NCI-H2196 treated with DMSO at 0.1 percent for 48 hours (cell line): ENCODE measurements at regions not wholly inside any gene's neighbourhood (a gene's known extent, or its start where the extent isn't known, plus 50 kb on each side); places are given as distances from the start of the nearest gene placed in this dataset.

Experiments used
- DNase-seq: peaks from one replicate; lab custom pipeline; 2025; ENCODE audit not compliant: unreplicated experiment; lab: John Stamatoyannopoulos, UW

DNA sequence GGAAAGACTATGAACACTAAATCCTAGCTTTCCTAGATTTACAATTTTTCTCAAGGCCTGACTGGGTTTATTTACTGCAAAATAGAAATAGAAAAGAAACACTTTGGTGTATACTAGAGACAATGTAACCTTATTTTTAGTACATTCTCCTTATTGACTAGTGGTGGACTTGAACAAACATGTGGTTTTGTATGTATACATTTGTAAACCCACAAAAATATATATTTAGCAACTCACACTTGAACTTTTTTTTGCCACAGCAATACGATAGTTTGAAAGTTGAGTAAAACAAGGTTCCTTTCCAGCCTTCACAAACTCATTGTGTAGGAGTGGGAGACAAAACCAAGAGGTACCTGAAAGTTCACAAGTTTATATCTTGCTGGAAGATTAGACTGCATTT, 1633.4 kb upstream of the LRRTM1 start:
- DNase-seq: no peak

DNA sequence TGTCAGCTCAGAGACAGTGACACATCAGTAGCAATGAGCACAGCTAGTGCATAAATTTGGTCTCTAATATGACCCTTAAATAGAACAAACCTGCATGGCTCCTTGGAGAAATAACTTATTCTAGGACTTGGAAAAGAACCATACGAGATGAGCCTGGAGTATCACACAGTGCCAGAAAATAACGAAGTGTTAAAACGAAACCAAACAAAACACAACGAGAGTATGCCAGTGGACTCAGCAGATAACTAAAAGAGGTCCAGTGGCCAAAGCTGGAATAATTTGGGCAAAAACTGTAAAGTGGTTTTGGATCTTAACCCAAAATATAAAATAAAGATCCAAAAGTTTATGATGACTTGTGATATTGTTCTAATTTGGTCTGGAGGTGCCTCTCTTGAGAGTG, 1599.0 kb upstream of the LRRTM1 start:
- DNase-seq: no peak

DNA sequence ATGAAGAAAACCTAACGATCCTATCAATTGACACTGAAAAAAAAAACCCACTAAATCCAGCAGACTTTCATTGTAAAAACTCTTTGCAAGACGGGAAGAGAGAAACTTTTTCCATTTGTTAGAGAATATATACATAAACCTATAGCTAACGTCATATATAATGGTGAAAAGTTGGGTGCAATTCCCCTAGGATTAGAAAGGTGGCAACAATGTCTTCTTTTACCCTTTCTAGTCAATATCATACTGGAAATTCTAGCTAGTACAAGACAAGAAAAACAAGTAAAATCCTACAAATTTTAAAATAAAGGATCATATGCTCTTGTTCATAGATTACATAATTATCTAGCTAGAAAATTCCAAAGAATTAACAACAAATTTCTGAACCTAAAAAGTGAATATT, 1596.5 kb upstream of the LRRTM1 start:
- DNase-seq: no peak

DNA sequence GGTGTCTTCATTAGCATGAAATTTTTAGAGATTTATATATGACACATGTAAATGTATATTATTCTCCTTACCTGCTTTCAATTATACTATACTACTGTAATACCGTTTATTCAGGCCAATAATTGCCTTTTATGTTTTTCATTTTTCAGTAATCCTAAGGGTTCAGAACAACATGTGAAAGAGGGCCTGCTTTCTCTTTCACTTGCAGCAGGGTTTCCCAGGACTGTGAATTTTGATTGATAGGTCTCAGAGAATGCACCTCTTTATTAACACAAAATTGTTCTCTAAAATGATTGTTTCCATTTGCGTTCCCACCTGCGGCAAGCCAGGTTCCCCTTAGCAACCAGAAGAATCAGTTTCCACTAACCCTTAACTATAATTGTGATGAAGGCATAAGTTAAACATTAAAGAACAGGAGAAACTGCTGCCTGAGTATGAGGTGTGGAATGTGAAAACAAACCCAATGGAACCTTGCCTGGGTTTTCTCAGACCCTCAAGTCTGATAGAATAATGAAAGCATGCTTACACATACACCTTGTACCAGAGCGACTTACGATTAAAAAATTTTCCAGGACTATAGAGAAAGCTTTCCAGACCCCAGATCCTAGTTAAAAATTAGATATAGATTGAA, 1591.2 kb upstream of the LRRTM1 start:
- DNase-seq: no peak

DNA sequence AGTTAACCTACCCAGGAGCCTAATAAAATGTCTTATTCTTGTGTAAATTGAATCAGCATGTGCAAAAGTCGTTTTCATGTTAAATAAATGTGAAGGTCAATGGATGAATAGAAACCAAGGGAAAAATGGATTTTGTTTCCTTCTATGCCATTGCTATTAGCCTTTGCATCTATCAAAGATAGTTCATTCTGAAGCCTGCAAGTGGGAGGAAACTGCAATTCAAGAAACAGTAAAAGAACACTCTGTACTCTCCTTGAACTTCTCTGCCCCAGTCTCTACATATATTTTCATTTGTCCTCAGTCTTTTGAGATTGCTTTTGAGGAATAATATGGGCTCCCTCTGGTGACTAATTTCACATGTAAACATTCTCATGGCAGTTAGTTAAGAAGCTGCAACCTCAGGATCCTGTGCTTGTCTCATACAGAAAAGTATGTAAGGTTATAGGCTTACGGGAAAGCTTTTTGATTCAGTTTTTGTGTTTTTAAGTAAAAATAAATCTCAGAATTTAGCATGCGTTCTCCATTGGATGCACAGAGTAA, 1590.0 kb upstream of the LRRTM1 start:
- DNase-seq: no peak

DNA sequence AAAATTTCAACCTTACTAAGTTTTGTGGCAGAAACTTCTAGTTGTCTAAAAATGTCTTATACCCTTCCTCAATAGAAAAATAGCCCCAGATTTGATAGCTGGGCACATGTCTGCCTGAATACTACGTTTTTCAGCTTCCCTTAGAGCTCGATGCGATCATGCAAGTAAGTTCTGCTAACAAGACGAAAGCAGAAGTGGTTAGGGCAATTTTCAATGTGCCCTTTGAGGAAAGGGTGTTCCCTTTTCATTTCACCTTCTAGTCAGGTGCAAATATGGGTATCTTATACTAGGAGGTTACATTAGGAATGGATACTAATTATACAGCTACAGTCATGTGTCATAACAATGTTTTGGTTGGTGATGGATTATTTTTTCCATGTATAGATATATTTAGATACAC, 1572.1 kb upstream of the LRRTM1 start:
- DNase-seq: no peak

DNA sequence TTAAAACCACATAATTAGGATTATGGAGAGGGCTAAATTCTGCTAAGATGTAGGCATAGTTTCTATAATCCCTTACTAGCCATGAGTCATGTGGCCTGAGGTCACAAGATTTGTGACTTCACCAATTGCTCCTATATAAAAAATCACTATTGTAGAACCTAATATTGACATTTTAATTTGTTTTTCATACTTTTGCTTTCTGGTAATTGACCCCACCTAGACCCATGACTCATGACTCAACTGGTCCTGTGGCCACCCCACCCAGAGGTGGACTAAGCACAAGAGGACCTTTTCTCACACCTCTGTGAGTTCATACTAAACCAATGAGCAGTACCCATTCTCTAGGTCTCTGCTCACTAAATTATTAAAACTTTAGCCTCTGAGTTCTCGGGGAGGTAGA, 1567.5 kb upstream of the LRRTM1 start:
- no peak for DNase-seq

DNA sequence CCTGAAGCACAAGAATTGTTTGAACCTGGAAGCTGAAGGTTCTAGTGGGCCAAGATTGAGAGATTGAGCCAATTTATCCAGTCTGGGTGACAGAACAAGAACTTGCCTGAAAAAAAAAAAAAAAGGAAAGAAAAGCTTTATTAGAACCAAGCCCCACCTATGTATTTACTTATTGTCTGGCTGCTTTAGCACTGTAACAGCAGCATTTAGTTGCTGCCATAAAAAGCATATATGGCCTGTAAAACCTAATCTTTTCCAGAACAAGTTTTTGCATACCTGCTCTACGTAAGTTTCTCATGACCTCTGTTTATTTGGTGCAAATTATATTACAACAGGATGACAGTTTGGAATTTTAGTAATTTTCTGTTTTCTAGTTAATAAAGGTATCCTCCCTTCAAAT, 1565.6 kb upstream of the LRRTM1 start:
- DNase-seq: no peak

DNA sequence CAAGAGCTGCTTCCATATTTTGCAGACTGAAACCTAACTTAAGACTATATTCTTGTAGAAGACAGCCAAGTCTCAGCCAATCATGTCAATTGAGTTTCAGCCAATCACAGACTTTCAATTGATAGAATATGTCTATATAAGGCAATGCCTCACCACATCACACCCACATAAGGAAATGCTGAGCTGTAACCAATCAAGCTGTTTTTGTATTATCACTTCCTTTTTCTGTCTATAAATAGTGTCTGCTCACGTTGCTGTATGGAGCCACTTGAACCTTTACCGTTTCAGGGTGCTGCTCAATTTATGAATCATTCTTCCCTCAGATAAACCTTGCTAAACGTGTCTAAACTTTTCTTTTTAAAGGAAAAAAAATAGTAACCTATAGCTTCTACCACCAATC, 1554.4 kb upstream of the LRRTM1 start:
- DNase-seq: no peak

DNA sequence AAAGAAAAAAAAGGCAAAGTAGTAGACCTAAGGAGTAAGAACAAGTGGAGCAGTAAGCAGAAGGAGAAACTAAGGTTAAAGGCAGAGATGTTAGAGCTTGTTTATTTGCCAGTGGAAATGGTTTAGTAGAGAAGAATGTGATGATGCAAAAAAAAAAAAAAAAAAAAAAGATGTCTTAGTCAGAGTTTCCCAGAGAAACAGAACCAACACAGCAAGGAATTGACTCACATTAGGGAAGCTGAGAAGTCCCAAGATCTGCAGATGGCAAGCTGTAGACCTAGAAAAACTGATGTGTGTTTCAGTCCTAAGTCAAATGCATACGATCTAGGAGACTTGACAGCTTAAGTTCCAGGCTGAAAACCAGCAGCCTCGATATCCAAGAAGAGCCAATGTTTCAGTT, 1548.8 kb upstream of the LRRTM1 start:
- DNase-seq: no peak

DNA sequence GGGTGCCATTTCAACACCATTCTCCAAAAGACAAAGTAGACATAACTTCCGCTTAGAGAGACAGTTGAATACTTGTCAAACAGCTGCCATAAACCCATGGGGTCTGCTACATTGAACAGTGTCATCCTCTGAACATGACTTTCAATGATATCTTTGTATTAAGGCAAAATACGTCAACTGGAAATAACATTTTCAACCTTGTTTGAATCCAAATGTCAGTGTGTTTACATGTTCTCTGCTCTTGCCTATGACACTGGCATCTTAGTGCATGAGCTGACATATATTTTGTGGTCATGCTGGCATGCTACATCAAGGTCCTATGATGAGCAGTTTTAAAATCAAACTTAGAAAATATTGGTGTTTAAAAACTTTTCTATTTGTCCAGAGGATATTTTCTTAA, 1548.1 kb upstream of the LRRTM1 start:
- DNase-seq: no peak

DNA sequence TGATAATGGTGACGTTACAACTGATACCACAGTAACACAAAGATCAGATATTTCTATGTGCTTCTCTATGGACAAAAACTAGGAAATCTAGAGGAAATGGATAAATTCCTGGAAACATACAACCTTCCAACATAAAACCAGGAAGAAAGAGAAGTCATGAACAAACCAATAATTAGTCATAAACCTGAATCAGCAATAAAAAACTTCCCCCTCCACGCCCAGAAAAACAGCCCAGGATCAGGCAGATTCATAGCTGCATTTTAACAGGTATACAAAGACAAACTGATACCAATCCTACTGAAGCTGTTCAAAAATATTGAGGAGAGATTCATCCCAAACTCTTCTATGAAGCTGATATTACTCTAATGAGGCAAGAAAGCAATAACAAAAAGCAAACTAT, 1535.2 kb upstream of the LRRTM1 start:
- DNase-seq: no peak

DNA sequence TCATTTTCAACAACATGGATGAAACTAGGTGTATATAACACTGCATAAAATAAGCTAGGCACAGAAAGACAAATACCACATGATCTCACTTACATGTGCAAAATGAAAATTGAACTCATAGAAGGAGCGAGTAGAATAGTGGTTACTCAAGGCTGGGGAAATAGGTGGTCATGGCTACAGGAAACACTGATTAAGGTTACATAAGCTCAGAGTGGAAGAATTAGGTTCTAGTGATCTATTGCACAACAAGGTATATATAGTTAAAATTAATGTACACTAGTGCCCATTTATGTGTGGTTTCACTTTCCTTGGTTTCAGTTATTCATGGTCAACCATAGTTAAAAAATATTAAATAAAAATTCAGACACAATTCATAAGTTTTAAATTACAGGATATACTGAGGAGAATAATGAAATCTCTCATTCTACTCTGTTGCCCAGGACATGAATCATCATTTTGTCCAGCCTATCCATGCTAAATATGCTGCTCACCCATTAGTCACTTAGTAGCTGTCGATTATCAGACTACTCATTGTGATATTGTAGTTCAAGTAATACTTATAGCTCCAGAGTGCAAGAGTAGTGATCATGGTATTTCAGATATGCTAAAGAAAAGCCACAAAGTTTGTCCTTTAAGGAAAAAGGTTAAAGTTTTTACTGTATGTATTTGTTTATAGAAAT, 1530.9 kb upstream of the LRRTM1 start:
- no peak for DNase-seq

DNA sequence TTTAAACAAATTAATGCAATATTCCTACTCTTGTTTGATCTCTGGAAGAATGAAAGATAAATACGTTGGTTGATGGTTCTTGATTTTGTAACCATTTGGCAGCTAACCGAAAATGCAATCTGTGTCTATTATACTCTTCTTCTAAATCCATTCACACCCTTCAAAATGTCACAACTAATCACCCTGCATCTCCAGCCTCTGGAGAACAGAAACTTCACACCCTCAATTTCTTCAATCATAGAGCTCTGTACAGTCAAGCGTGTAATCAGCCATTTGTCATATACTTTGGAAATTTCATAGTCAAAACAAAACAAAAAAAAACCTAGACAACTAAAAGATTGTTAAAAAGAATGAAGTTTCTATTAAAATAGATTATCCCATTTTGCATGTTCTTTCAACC, 1482.3 kb upstream of the LRRTM1 start:
- no peak for DNase-seq

DNA sequence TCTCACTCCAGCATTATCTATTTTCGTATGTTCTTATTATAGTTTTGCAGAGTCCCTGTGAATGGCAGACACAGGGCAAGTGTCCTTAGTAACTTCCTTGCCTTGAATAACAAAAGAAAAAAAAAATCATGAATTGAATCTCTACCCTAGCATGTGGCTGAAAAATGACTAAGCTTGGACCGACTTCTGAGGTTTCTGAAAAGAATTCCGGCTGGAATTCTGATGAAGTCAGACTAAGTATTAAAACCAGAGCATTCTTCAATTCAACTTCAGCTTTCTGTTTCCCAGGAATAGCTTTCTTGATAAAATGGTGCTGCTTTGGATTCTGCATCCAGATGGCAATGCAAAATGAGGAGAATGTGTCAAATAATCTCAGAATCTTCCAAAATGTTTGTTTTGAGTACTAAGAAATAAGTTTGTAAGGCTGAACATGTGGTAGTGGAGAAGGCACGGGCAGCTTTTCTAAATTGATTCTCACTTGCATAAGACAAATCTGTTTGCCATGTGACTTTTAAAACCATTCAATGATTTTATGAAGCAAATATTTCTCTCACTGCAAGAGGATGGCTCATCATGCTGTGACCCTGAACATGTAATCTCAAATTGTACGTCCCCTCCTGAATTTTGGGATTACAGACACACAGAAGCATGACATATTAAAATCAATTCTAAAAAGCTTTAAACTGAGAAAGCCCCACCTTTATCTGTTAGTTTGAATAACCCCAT, 1462.8 kb upstream of the LRRTM1 start:
- no peak for DNase-seq

DNA sequence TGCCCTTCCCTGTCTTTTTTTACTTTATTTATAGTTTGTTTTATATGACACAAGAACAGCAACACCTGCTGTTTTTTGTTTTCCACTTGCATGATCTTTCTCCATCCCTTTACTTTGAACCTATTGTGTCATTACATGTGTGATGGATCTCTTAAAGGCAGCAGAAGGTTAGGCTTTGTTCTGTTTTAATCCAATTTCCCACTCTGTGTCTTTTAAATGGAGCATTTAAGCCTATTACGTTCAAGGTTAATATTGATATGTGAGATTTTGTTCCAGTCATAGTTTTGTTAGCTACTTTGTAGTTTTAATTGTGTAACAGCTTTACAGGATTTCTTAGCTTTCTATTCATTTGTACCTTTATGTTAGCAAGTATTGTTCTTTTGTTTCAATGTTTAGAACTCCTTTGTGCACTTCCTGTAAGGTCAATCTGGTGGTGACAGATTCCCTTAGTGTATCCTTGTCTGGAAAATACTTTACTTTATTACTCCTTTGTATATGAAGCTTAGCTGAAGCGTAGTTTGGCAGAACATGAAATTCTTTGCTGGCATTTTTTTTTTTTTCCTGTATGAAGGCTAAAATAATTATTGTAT, 1443.0 kb upstream of the LRRTM1 start:
- no peak for DNase-seq

DNA sequence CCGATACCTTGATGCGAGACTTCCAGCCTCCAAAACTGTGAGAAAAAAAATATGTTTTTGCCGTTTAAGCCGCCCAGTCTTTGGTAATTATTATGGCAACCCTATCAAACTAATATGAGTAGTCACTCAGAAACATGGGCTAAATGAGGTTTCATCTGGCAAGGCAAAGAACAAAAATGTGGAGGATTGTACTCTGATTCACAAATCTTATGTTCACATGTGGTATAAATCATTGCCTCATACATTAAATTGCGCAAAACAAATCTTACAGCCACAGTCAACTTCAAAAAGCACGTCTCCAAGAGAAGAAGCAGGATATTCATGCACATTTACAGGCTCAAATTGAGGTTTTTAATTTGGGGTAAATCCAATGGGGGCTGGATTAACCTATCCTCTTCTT, 1435.4 kb upstream of the LRRTM1 start:
- DNase-seq: no peak

DNA sequence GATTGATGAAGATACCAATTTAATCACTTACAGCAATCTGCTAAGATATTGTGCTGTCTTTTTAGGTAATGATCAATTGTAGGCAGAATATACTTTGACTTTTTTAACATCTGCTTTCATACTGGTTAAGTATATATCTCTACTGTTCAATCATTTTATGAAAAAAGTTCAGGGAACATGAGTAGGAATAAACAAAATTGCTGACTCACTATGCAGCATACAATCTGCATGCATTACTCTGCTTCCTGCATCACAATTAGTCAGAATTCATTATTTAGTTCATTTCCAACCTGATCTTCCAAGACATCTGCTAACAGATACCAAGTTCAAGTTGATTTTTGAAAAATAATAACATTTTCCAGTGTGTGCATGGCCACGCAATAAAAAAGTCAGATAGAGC, 1430.4 kb upstream of the LRRTM1 start:
- no peak for DNase-seq

DNA sequence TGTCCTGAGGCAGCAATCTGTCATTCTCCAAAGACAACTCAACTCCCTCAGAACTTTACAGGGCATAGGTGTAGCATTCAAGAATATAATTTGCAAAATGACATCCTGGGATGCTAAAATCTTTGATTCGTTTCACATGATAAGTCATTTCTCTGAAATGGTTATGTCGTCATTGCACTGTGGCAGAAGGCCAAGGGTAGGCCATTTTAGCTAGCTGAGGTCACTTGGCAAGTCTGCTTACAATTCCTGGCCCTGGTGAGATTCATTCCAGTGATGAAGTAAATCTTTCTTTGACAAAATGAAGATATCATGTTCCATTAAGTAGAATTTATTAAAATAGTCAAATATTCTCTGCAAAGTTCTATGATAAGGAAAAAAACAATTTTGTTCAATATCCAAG, 1410.3 kb upstream of the LRRTM1 start:
- DNase-seq: no peak

DNA sequence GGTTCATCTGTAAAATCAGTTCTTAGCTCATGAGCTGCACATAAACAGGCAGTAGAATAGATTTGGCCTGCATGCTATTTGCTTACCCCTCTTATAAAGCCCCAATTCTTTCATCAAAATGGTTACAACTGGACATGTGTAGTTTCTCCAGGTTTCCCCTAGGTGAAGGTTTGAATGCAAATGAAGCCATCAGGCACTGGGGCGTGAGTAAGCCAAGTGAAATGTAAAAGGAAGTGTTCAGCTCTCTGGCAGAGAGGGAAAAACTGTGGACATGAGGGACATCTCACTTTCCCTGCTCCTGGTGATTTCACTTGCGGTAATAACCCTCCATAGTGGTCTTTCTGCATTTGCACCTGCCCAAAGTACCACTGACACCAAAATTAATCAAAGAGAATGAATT, 1402.3 kb upstream of the LRRTM1 start:
- no peak for DNase-seq

DNA sequence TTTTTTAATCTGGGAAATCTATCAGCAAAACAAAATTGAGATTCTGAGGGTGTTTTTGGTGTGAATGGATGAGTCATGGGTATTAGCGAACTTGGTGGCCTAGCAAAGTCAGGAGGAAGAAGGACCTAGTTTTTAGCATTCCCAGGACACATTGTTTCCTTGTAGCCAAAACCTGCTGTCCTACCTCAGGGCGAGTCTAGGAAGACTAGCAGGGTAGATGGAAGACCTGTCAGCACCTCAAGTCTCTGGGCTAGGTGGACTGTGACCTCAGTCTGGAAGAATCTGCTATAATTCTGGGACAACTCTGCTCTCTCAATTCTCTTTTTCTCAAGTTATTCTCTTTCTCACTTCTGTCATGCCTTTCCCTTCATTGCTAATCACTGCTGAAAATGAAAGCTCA, 1399.3 kb upstream of the LRRTM1 start:
- no peak for DNase-seq

DNA sequence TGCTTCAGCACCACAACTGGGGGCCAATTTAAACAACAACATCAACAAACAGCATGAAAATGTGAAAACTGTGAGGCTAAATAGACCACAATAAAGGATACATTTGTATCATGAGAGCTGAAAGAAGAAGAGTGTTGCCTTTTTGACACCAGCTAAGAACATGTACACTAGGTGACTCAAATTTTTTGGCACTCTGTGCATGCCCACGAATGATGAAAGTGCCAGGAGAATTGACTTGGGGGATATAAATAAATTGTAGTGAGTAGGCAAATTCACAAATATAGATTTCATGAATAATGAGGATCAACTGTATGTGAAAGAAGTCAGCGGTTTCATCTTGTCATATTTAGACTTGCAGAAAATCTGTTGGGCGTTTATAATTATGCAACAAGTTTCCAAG, 1388.0 kb upstream of the LRRTM1 start:
- DNase-seq: no peak
